Panc1 (cell line): ENCODE measurements at regions not wholly inside any gene's neighbourhood (a gene's known extent, or its start where the extent isn't known, plus 50 kb on each side); places are given as distances from the start of the nearest gene placed in this dataset.
A peak's percentile ranks its signal among the peaks of the same experiment; 100 is the strongest.

ENCODE experiments used
- ATAC-seq: fragments of 200-7000 bp; cut with Tn5 transposase; 2 replicates; pipeline ENCODE4 v1.9.1; 2020; ENCODE audit warnings: mild to moderate bottlenecking, moderate library complexity
- BruUV-seq: library from RNA; stranded (reverse); fragments of 400-500 nt; replicated peaks from 2 replicates; lab custom pipeline; 2021; lab: Mats Ljungman, UMichigan
- CTCF ChIA-PET: fragments of 300-600 bp; sonication (Branson Sonifier 250); formaldehyde crosslinking; loops from one replicate; lab custom pipeline; 2022; ENCODE audit warnings: antibody characterized with exemption; lab: Charles Lee
- POLR2A ChIA-PET: fragments of 300-600 bp; sonication (Branson Sonifier 250); formaldehyde crosslinking; loops from one replicate; lab custom pipeline; 2022; ENCODE audit warnings: antibody characterized with exemption; lab: Charles Lee
- DNase-seq: peaks from one replicate; pipeline ENCODE4 v3.0.0-alpha.2; 2010; ENCODE audit warnings: low read depth, low spot score
- H3K27ac ChIP-seq: 2 replicates; pipeline ENCODE4 v1.5.1; 2011; ENCODE audit warnings: mild to moderate bottlenecking, low read length, inconsistent platforms
- H3K27me3 ChIP-seq: fragments of 200-500 bp; sonication (Bioruptor generic); 2 replicates; pipeline ENCODE4 v1.6.0; 2014; ENCODE audit warnings: low read length, inconsistent platforms; ENCODE audit not compliant: control insufficient read depth, insufficient read depth
- H3K36me3 ChIP-seq: fragments of 200-500 bp; sonication (Bioruptor generic); 2 replicates; pipeline ENCODE4 v1.5.1; 2014; ENCODE audit warnings: inconsistent platforms, mild to moderate bottlenecking, low read length, moderate library complexity; ENCODE audit not compliant: control insufficient read depth, insufficient read depth
- H3K4me1 ChIP-seq: 2 replicates; pipeline ENCODE4 v1.5.1; 2011; ENCODE audit warnings: inconsistent platforms, mild to moderate bottlenecking, low read length, moderate library complexity; ENCODE audit not compliant: control insufficient read depth, insufficient read depth
- H3K4me3 ChIP-seq, 2 experiments: 2 replicates each; pipeline ENCODE4 v1.5.1; 2011 to 2012; ENCODE audit warnings: low read depth in 2 of 2, low read length in 2 of 2, mild to moderate bottlenecking in 2 of 2, inconsistent platforms in 1 of 2, moderate library complexity in 1 of 2
- H3K9me3 ChIP-seq: fragments of 200-500 bp; sonication (Bioruptor generic); 2 replicates; pipeline ENCODE4 v1.5.1; 2014; ENCODE audit warnings: low read depth, mild to moderate bottlenecking, inconsistent platforms, low read length, moderate library complexity; ENCODE audit not compliant: control insufficient read depth, insufficient read depth
- CTCF ChIP-seq: fragments of 450-650 bp; IDR thresholded peaks from 2 replicates; pipeline ENCODE4 v1.5.1; 2017; ENCODE audit warnings: mild to moderate bottlenecking
- POLR2AphosphoS5 ChIP-seq: IDR thresholded peaks from 2 replicates; pipeline ENCODE4 v1.6.1; 2012; ENCODE audit warnings: mild to moderate bottlenecking, low read depth, low read length, moderate library complexity
- REST ChIP-seq, 2 experiments: IDR thresholded peaks; 2 replicates each; pipeline ENCODE4 v1.6.1; 2011 to 2012; ENCODE audit warnings: low read depth in 2 of 2, control low read depth in 1 of 2, low read length in 1 of 2, mild to moderate bottlenecking in 1 of 2, moderate library complexity in 1 of 2; ENCODE audit not compliant: insufficient read depth in 1 of 2
- SIN3A ChIP-seq: IDR thresholded peaks from 2 replicates; pipeline ENCODE4 v1.6.1; 2012; ENCODE audit warnings: low read depth, mild to moderate bottlenecking, low read length, moderate library complexity, borderline replicate concordance; ENCODE audit not compliant: insufficient read depth
- TCF7L2 ChIP-seq: IDR thresholded peaks from 2 replicates; pipeline ENCODE4 v1.6.1; 2011; ENCODE audit warnings: mild to moderate bottlenecking, low read depth, low read length, inconsistent platforms
- in situ Hi-C: cut with HindIII; loops from 2 replicates; pipeline ENCODE4 v1.10.0; 2016; ENCODE audit warnings: low sequenced_read_pairs, low pct_unique_long_range_greater_than_20kb
- intact Hi-C: fragments of 100-400 bp; cut with micrococcal nuclease; formaldehyde crosslinking; loops from one replicate; pipeline ENCODE4 v1.10.0; 2022; ENCODE audit not compliant: unreplicated experiment

GRCh38 chr7:438361-438760, 81.3 kb downstream of the PDGFA start:
- POLR2A ChIA-PET = no interaction called here
- CTCF ChIA-PET = interaction anchor here (0.6 kb wide), 1 partner anchor 104 kb away, joined by 6 read pairs; no protein-coding TSS in a partner anchor

GRCh38 chr7:438916-439315, 80.7 kb downstream of the PDGFA start:
- no peaks in the 10 kb centered on the region for H3K36me3 ChIP-seq
- ChIA-PET CTCF (no interaction called here), POLR2A (no interaction called here)
- no peak for DNase-seq
- H3K4me3 ChIP-seq = no peak overlapping the region
- BruUV-seq = no TSS peak
- H3K27ac ChIP-seq = no peak overlapping the region
- H3K4me1 ChIP-seq = no peaks in the 10 kb centered on the region
- intact Hi-C loops (no loop called here), in situ Hi-C loops (no loop called here)
- no peaks in the 10 kb centered on the region for H3K9me3 ChIP-seq
- H3K27me3 ChIP-seq = no peaks in the 10 kb centered on the region
- ATAC-seq = no peak
- no peak for TF ChIP-seq CTCF
- TF ChIP-seq TCF7L2 = no peak
- no peak for TF ChIP-seq SIN3A
- no peak for TF ChIP-seq REST (IDR thresholded peaks at IDR 0.05; ENCODE audit: insufficient read depth in 1 of 2, low read depth in 2 of 2, low read length in 1 of 2)
- TF ChIP-seq POLR2AphosphoS5 = no peak

More at GRCh38 chr7:438361-438760, 81.3 kb downstream of the PDGFA start:
- no TSS peak for BruUV-seq
- intact Hi-C loops = no loop called here
- H3K4me1 ChIP-seq = no peaks in the 10 kb centered on the region
- H3K36me3 ChIP-seq = no peaks in the 10 kb centered on the region
- ATAC-seq = peak; percentile 55; the same call in 1 of the 2 replicates
- no peaks in the 10 kb centered on the region for H3K27me3 ChIP-seq
- no peak overlapping the region for H3K4me3 ChIP-seq
- in situ Hi-C loops = no loop called here
- no peak for TF ChIP-seq TCF7L2
- no peaks in the 10 kb centered on the region for H3K9me3 ChIP-seq
- no peak for DNase-seq
- H3K27ac ChIP-seq = no peak overlapping the region

GRCh38 chr7:440059-440749, 79.4 kb downstream of the PDGFA start:
- no peaks in the 10 kb centered on the region for H3K4me1 ChIP-seq
- no peaks in the 10 kb centered on the region for H3K27me3 ChIP-seq
- in situ Hi-C loops = no loop called here
- H3K27ac ChIP-seq = no peak overlapping the region
- no peak for DNase-seq
- TF ChIP-seq REST (IDR thresholded peaks at IDR 0.05; ENCODE audit: insufficient read depth in 1 of 2, low read depth in 2 of 2, low read length in 1 of 2) (no peak), CTCF (no peak), TCF7L2 (no peak), POLR2AphosphoS5 (no peak)
- no peaks in the 10 kb centered on the region for H3K9me3 ChIP-seq
- H3K4me3 ChIP-seq = no peak overlapping the region
- no TSS peak for BruUV-seq
- CTCF ChIA-PET = no interaction called here
- POLR2A ChIA-PET = no interaction called here
- H3K36me3 ChIP-seq = no peaks in the 10 kb centered on the region
- intact Hi-C loops = no loop called here
- ATAC-seq = no peak
